ENCODE measurements at regions not wholly inside any gene's neighbourhood (a gene's known extent, or its start where the extent isn't known, plus 50 kb on each side); places are given as distances from the start of the nearest gene placed in this dataset.

- TF ChIP-seq CTCF (IDR thresholded peaks at IDR 0.05) (no peak), POLR2A (IDR thresholded peaks at IDR 0.05) (no peak), EP300 (IDR thresholded peaks at IDR 0.05) (no peak)
Measured at GRCh38 chr11:116331381-116331780, 441.4 kb downstream of the BUD13 start.
